ENCODE measurements at regions not wholly inside any gene's neighbourhood (a gene's known extent, or its start where the extent isn't known, plus 50 kb on each side); places are given as distances from the start of the nearest gene placed in this dataset.

- Histone ChIP-seq H3K27ac (replicated peaks) (no peak overlapping the region), H3K4me3 (replicated peaks; ENCODE audit: insufficient read depth, low read length) (no peak overlapping the region), H3K27me3 (ENCODE audit: insufficient read depth, poor library complexity, severe bottlenecking) (no peaks in the 10 kb centered on the region)
- DNase-seq (ENCODE audit: low read depth in 1 of 2, low spot score in 1 of 2), result no peak
- TF ChIP-seq SPI1 (IDR thresholded peaks at IDR 0.05; ENCODE audit: borderline replicate concordance, low read depth) (no peak), POLR2AphosphoS5 (IDR thresholded peaks at IDR 0.05; ENCODE audit: low read depth) (no peak), GABPA (IDR thresholded peaks at IDR 0.05; ENCODE audit: low read depth) (no peak)
Observed at GRCh38 chr21:35547946-35548774, 499.1 kb upstream of the RUNX1 start.

- peaks cover 3% of the 10 kb centered on the region for H3K27me3 ChIP-seq (ENCODE audit: insufficient read depth, poor library complexity, severe bottlenecking)
- no peak for TF ChIP-seq CTCF (IDR thresholded peaks at IDR 0.05; ENCODE audit: insufficient read depth, low read length)
- TF ChIP-seq POLR2AphosphoS5 (IDR thresholded peaks at IDR 0.05; ENCODE audit: low read depth), result no peak
- TF ChIP-seq GABPA (IDR thresholded peaks at IDR 0.05; ENCODE audit: low read depth), result no peak
- TF ChIP-seq REST (IDR thresholded peaks at IDR 0.05; ENCODE audit: insufficient replicate concordance, low read depth), result no peak
- TF ChIP-seq SPI1 (IDR thresholded peaks at IDR 0.05; ENCODE audit: borderline replicate concordance, low read depth), result no peak
- no peak overlapping the region for H3K4me3 ChIP-seq (replicated peaks; ENCODE audit: insufficient read depth, low read length)
- DNase-seq (ENCODE audit: low read depth in 1 of 2, low spot score in 1 of 2), result no peak
- no peak overlapping the region for H3K27ac ChIP-seq (replicated peaks)
Observed at GRCh38 chr21:35543746-35544145, 494.6 kb upstream of the RUNX1 start.

- TF ChIP-seq GABPA (IDR thresholded peaks at IDR 0.05; ENCODE audit: low read depth) (no peak), REST (IDR thresholded peaks at IDR 0.05; ENCODE audit: insufficient replicate concordance, low read depth) (no peak), SPI1 (IDR thresholded peaks at IDR 0.05; ENCODE audit: borderline replicate concordance, low read depth) (no peak), POLR2AphosphoS5 (IDR thresholded peaks at IDR 0.05; ENCODE audit: low read depth) (no peak), CTCF (IDR thresholded peaks at IDR 0.05; ENCODE audit: insufficient read depth, low read length) (no peak)
Observed at GRCh38 chr21:35540950-35541638, 492.0 kb upstream of the RUNX1 start.

GRCh38 chr21:35538386-35538785 lies 489.3 kb upstream of the RUNX1 start:
- DNase-seq (ENCODE audit: low read depth in 1 of 2, low spot score in 1 of 2), result no peak
- Histone ChIP-seq H3K27me3 (ENCODE audit: insufficient read depth, poor library complexity, severe bottlenecking) (peaks cover 3% of the 10 kb centered on the region), H3K4me3 (replicated peaks; ENCODE audit: insufficient read depth, low read length) (no peak overlapping the region), H3K27ac (replicated peaks) (no peak overlapping the region)
- TF ChIP-seq SPI1 (IDR thresholded peaks at IDR 0.05; ENCODE audit: borderline replicate concordance, low read depth), result no peak
- no peak for TF ChIP-seq POLR2AphosphoS5 (IDR thresholded peaks at IDR 0.05; ENCODE audit: low read depth)
- TF ChIP-seq GABPA (IDR thresholded peaks at IDR 0.05; ENCODE audit: low read depth), result no peak
- no peak for TF ChIP-seq CTCF (IDR thresholded peaks at IDR 0.05; ENCODE audit: insufficient read depth, low read length)
- TF ChIP-seq REST (IDR thresholded peaks at IDR 0.05; ENCODE audit: insufficient replicate concordance, low read depth), result no peak

More at GRCh38 chr21:35540950-35541638, 492.0 kb upstream of the RUNX1 start:
- no peak for DNase-seq (ENCODE audit: low read depth in 1 of 2, low spot score in 1 of 2)
- Histone ChIP-seq H3K4me3 (replicated peaks; ENCODE audit: insufficient read depth, low read length) (no peak overlapping the region), H3K27ac (replicated peaks) (no peak overlapping the region), H3K27me3 (ENCODE audit: insufficient read depth, poor library complexity, severe bottlenecking) (peaks cover 3% of the 10 kb centered on the region)

Data from HL-60 (cell line).